ENCODE measurements at regions not wholly inside any gene's neighbourhood (a gene's known extent, or its start where the extent isn't known, plus 50 kb on each side); places are given as distances from the start of the nearest gene placed in this dataset.

DNA sequence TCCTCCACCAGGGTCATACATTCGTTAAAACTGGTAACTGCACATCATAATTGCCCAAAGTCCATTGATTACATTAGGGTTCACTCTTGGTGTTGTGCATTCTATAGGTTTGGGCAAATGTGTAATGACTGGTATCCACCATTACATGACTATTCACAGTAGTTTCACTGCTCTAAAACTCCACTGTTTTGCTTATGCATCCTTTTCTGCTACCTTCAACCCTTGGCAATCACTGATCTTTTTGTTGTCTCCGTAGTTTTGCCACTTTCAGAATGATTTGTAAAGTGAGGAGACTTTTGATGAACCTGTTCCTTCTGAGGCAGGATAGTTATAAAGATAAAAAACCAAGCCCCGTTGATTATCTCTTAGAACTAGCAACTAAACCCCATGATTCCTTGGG lies 187.3 kb upstream of the MCHR2 start:
- Histone ChIP-seq H3K36me3 (ENCODE audit: control insufficient read depth, insufficient read depth, low read length) (no peaks in the 10 kb centered on the region), H3K27me3 (ENCODE audit: control insufficient read depth, insufficient read depth, low read length) (no peaks in the 10 kb centered on the region), H3K4me3 (ENCODE audit: low read depth, low read length) (no peak overlapping the region)
- DNase-seq (ENCODE audit: low read depth) (no peak), FAIRE-seq (no peak)
- TF ChIP-seq CTCF (IDR thresholded peaks at IDR 0.05; ENCODE audit: insufficient read depth, low read length, severe bottlenecking) = no peak

DNA sequence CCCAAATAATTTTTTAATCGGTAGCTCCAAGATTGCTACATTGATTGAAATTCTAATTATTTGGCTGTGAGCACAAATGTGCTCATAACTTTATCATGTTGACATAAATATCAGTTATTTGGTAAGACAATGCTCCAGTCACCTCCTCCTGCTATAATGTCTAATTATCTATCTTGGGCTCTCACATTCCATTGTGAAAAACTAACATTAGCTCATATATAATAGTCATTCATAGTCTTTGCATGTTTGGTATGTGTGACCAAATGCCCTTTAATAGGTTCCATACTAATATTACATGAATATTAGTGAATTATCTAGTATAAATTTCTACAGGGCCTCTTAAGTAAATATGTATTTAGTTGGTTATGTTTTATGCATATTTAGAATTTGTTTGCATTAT lies 185.6 kb upstream of the MCHR2 start:
- H3K36me3 ChIP-seq (ENCODE audit: control insufficient read depth, insufficient read depth, low read length) = no peaks in the 10 kb centered on the region
- no peaks in the 10 kb centered on the region for H3K27me3 ChIP-seq (ENCODE audit: control insufficient read depth, insufficient read depth, low read length)
- H3K4me3 ChIP-seq (ENCODE audit: low read depth, low read length) = no peak overlapping the region
- no peak for FAIRE-seq
- DNase-seq (ENCODE audit: low read depth) = no peak
- TF ChIP-seq CTCF (IDR thresholded peaks at IDR 0.05; ENCODE audit: insufficient read depth, low read length, severe bottlenecking) = no peak

DNA sequence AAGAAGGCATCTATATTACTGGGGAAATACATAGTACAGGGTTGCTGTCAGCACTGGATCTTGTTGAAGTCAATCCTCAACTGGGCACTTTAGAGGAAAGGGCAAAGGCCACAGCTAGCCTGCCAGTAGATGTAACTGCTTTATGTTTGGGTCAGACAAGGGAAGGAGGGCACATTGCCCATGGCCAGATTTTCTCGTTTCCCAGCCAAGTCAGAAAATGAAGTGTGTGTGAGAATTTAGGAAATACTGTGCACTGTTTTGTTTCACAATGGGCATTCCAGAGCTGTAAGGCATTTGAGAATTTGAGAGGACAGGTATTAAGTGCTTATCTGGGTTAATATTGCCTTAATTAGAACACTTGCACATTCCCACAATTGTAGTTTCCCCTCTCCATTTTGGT lies 183.9 kb upstream of the MCHR2 start:
- no peaks in the 10 kb centered on the region for H3K36me3 ChIP-seq (ENCODE audit: control insufficient read depth, insufficient read depth, low read length)
- no peaks in the 10 kb centered on the region for H3K27me3 ChIP-seq (ENCODE audit: control insufficient read depth, insufficient read depth, low read length)
- DNase-seq (ENCODE audit: low read depth) = no peak
- H3K4me3 ChIP-seq (ENCODE audit: low read depth, low read length) = no peak overlapping the region
- TF ChIP-seq CTCF (IDR thresholded peaks at IDR 0.05; ENCODE audit: insufficient read depth, low read length, severe bottlenecking) = no peak
- FAIRE-seq = no peak

- Histone ChIP-seq H3K4me3 (ENCODE audit: low read depth, low read length) (no peak overlapping the region), H3K27me3 (ENCODE audit: control insufficient read depth, insufficient read depth, low read length) (no peaks in the 10 kb centered on the region), H3K36me3 (ENCODE audit: control insufficient read depth, insufficient read depth, low read length) (no peaks in the 10 kb centered on the region)
- DNase-seq (ENCODE audit: low read depth) = no peak
- FAIRE-seq = peak; percentile 83
- no peak for TF ChIP-seq CTCF (IDR thresholded peaks at IDR 0.05; ENCODE audit: insufficient read depth, low read length, severe bottlenecking)
These were observed 183.1 kb upstream of the MCHR2 start for GRCh38 chr6:100176951-100177710.

GRCh38 chr6:100176311-100176950 lies 182.4 kb upstream of the MCHR2 start:
- peak; percentile 50 for TF ChIP-seq CTCF (IDR thresholded peaks at IDR 0.05; ENCODE audit: insufficient read depth, low read length, severe bottlenecking)
- Histone ChIP-seq H3K27me3 (ENCODE audit: control insufficient read depth, insufficient read depth, low read length) (no peaks in the 10 kb centered on the region), H3K4me3 (ENCODE audit: low read depth, low read length) (no peak overlapping the region), H3K36me3 (ENCODE audit: control insufficient read depth, insufficient read depth, low read length) (no peaks in the 10 kb centered on the region)
- FAIRE-seq (no peak), DNase-seq (ENCODE audit: low read depth) (peak; percentile 62)

Measured in bronchial epithelial cell (primary cell).